ENCODE measurements at regions not wholly inside any gene's neighbourhood (a gene's known extent, or its start where the extent isn't known, plus 50 kb on each side); places are given as distances from the start of the nearest gene placed in this dataset.

DNA sequence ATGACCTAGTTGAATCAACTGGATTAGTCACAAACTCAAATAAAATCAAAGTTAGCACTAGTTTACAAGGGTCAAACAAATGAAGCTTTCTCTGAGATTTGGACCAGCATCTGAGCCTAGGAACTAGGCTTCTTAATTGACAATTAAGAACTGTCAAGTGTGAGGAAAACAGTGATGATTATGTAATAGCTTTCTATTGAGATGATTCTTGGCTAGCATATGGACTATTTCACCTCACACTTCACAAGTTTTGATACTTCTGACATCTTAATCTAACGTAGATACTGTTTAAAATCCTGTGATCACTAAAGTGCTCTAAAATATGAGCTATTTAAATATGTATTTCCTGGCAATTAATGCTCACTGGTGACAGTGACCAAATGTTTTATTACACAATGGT is 542.9 kb downstream of the EFNA5 start:
- no peak overlapping the region for H2AFZ ChIP-seq (ENCODE audit: low read depth, low read length)
- CTCF ChIA-PET = interaction anchor here (1.2 to 1.6 kb wide), 3 partner anchors 10 to 363 kb away, joined by 3 to 5 read pairs (median 3); no protein-coding TSS in a partner anchor
- dilution Hi-C loops (cut with MboI; ENCODE audit: extremely low pct_ligation_motif_present, low sequenced_read_pairs) = no loop called here
- intact Hi-C loops (cut with micrococcal nuclease) = no loop called here
- no peaks in the 10 kb centered on the region for H3K36me3 ChIP-seq (ENCODE audit: control insufficient read depth in 2 of 2, extremely low read depth in 1 of 2, insufficient read depth in 2 of 2, low read length in 2 of 2)
- no peak overlapping the region for H3K9ac ChIP-seq (replicated peaks; ENCODE audit: extremely low read depth, insufficient read depth, low read length)
- H4K20me1 ChIP-seq (replicated peaks; ENCODE audit: control insufficient read depth, extremely low read depth, insufficient read depth, low read length) = no peaks in the 10 kb centered on the region
- no peak for TF ChIP-seq EZH2 (IDR thresholded peaks at IDR 0.05; ENCODE audit: borderline replicate concordance, low read depth, low read length, severe bottlenecking)
- no peak for TF ChIP-seq POLR2AphosphoS5 (IDR thresholded peaks at IDR 0.05; ENCODE audit: insufficient read depth, low read depth, low read length)
- TF ChIP-seq JUN (IDR thresholded peaks at IDR 0.05; ENCODE audit: borderline replicate concordance, insufficient read depth, insufficient read length, low read depth) = no peak
- no peak for TF ChIP-seq MYC (IDR thresholded peaks at IDR 0.05; ENCODE audit: low read depth, low read length)
- no peak for TF ChIP-seq MAX (IDR thresholded peaks at IDR 0.05; ENCODE audit: insufficient read depth, insufficient read length)
- no peak for TF ChIP-seq CTCF (IDR thresholded peaks at IDR 0.05; ENCODE audit: extremely low read depth in 1 of 2, insufficient read depth in 1 of 2, low read depth in 1 of 2, low read length in 2 of 2)
- no peak for TF ChIP-seq GATA2 (IDR thresholded peaks at IDR 0.05; ENCODE audit: insufficient read depth, insufficient read length, low read depth, low read length)
- TF ChIP-seq FOS (IDR thresholded peaks at IDR 0.05; ENCODE audit: borderline replicate concordance, insufficient read depth, low read length) = no peak
- TF ChIP-seq POLR2A (IDR thresholded peaks at IDR 0.05; ENCODE audit: low read depth, low read length) = no peak
- no peaks in the 10 kb centered on the region for H3K27me3 ChIP-seq (ENCODE audit: control insufficient read depth in 2 of 2, insufficient read depth in 2 of 2, low read length in 2 of 2)
- no peak for FAIRE-seq
- H3K9me3 ChIP-seq (replicated peaks; ENCODE audit: control insufficient read depth, insufficient read depth, low read length) = no peaks in the 10 kb centered on the region
- no peaks in the 10 kb centered on the region for H3K4me1 ChIP-seq (ENCODE audit: control insufficient read depth, extremely low read depth, insufficient read depth, low read length)
- POLR2A ChIA-PET = no interaction called here
- no TSS peak for BruUV-seq (replicated peaks)
- H3K79me2 ChIP-seq (ENCODE audit: control insufficient read depth, insufficient read depth, low read length) = no peaks in the 10 kb centered on the region
- H3K27ac ChIP-seq (ENCODE audit: insufficient read depth, low read depth, low read length) = no peak overlapping the region
- peak; percentile 3 for DNase-seq (ENCODE audit: low read depth, low spot score)
- no peak overlapping the region for H3K4me3 ChIP-seq (replicated peaks in 1 of 3; ENCODE audit: insufficient read depth in 1 of 3, low read depth in 1 of 3, low read length in 3 of 3)
- no peak overlapping the region for H3K4me2 ChIP-seq (ENCODE audit: insufficient read depth, low read length)
- H3K9me1 ChIP-seq (replicated peaks; ENCODE audit: control insufficient read depth, extremely low read depth, insufficient read depth, low read length) = no peaks in the 10 kb centered on the region

All from endothelial cell of umbilical vein (primary cell).